ENCODE measurements at regions not wholly inside any gene's neighbourhood (a gene's known extent, or its start where the extent isn't known, plus 50 kb on each side); places are given as distances from the start of the nearest gene placed in this dataset.
A peak's percentile ranks its signal among the peaks of the same experiment; 100 is the strongest.

DNA sequence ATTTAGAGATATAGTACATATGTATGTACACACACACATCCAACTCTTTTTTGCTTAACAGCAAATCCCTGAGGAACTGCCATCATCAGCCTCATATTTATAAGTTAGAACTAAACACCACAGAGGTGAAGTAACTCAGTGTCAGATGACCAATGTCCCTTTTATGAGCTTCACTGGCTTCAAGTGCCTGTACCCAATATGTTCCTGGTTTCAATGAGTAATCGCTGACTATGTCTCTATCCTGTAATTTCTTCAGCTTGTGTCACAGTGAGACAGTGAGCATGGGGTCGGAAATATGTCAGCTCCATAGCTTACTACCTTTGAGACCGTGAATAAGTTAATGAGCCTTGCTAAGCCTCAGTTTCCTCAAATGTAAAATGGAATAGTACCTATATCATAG, 136.2 kb upstream of the RASGEF1B start:
- 90 to 96% methylated on average over 3 of the region's 3 CpGs for WGBS, 2 donors
- no peaks in the 10 kb centered on the region for H3K9me3 ChIP-seq
- DNase-seq, result no peak
- no peaks in the 10 kb centered on the region for H3K36me3 ChIP-seq (ENCODE audit: low read depth, missing control alignments)
- intact Hi-C loops (cut with DNase I; ENCODE audit: low total_unique reads), result no loop called here
- H3K4me3 ChIP-seq, result no peak overlapping the region
- peaks cover 5% of the 10 kb centered on the region for H3K4me1 ChIP-seq
- H3K27ac ChIP-seq, result no peak overlapping the region
- no peaks in the 10 kb centered on the region for H3K27me3 ChIP-seq
- no peak for TF ChIP-seq POLR2A (IDR thresholded peaks at IDR 0.05)
- no peak for TF ChIP-seq CTCF (IDR thresholded peaks at IDR 0.05)

DNA sequence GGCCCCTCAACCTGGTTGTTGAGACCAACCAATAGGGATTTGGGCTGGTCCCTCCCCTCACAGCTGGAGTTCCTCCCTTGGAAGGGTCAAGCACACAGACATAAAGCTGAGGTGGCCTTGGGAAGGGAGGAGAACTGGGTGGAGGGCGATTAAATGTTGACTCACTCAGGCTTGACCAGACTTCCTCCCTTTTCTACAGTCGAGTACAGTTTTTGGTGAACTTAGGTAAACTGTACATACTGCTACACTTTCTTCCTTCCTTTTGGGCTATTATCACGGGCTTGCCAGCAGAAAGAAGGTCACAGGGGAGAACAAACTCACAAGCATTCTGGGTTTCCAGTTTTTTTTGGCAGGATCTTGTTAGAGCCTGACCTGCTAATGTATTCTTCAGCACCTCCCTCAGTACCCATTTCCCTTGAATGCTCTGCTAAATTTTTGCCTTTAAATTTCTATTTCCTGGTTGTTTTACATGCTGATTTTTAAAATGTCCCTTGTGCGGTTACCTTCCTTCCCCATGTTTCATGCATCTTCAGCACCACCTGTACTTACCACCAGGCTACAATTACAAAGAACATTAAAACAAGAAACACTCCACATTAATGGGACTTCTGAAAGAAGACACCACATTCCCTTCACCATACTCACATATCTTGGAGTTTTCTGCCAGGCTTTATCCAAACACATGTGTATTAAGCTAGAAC, 135.2 kb upstream of the RASGEF1B start:
- H3K36me3 ChIP-seq (ENCODE audit: low read depth, missing control alignments), result no peaks in the 10 kb centered on the region
- H3K9me3 ChIP-seq, result no peaks in the 10 kb centered on the region
- H3K27ac ChIP-seq, result peak overlapping the region in 1 of 2 donors; percentile 16
- DNase-seq, result peak; percentile 15
- intact Hi-C loops (cut with DNase I; ENCODE audit: low total_unique reads), result no loop called here
- peaks cover 5% of the 10 kb centered on the region for H3K4me1 ChIP-seq
- H3K27me3 ChIP-seq, result no peaks in the 10 kb centered on the region
- 40 to 42% methylated on average over 4 of the region's 4 CpGs for WGBS, 2 donors
- no peak for TF ChIP-seq POLR2A (IDR thresholded peaks at IDR 0.05)
- TF ChIP-seq CTCF (IDR thresholded peaks at IDR 0.05), result no peak
- no peak overlapping the region for H3K4me3 ChIP-seq

GRCh38 chr4:81606166-81606565, 134.5 kb upstream of the RASGEF1B start:
- TF ChIP-seq POLR2A (IDR thresholded peaks at IDR 0.05), result no peak
- WGBS, 2 donors, result 87 to 93% methylated on average over 2 of the region's 2 CpGs
- H3K27ac ChIP-seq, result no peak overlapping the region
- no peaks in the 10 kb centered on the region for H3K27me3 ChIP-seq
- DNase-seq, result no peak
- peaks cover 5% of the 10 kb centered on the region for H3K4me1 ChIP-seq
- H3K9me3 ChIP-seq, result no peaks in the 10 kb centered on the region
- H3K4me3 ChIP-seq, result no peak overlapping the region
- intact Hi-C loops (cut with DNase I; ENCODE audit: low total_unique reads), result no loop called here
- no peaks in the 10 kb centered on the region for H3K36me3 ChIP-seq (ENCODE audit: low read depth, missing control alignments)

DNA sequence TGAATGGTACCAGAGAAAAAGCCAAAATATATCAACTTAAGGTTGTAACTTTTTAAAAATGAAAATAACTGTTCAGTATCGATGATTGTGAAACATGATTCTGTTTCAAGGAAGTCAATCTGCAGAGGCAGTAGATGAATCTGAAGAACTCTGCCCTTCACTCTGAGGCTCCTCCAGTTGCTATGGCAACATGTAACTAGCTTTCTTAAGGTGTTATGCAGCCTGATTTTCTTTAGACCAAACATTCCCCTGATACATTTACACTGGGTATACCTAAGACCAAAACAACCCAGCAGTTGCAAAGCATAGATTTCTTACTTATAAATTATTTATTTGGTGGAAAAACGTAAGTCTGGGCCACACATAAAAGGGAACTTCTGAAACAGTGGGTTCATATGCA, 133.6 kb upstream of the RASGEF1B start:
- no peaks in the 10 kb centered on the region for H3K27me3 ChIP-seq
- peaks cover 8% of the 10 kb centered on the region for H3K4me1 ChIP-seq
- intact Hi-C loops (cut with DNase I; ENCODE audit: low total_unique reads), result no loop called here
- H3K4me3 ChIP-seq, result no peak overlapping the region
- no peaks in the 10 kb centered on the region for H3K9me3 ChIP-seq
- TF ChIP-seq POLR2A (IDR thresholded peaks at IDR 0.05) (no peak), CTCF (IDR thresholded peaks at IDR 0.05) (no peak)
- H3K27ac ChIP-seq, result no peak overlapping the region
- no peaks in the 10 kb centered on the region for H3K36me3 ChIP-seq (ENCODE audit: low read depth, missing control alignments)
- WGBS, 2 donors, result 80 to 90% methylated on average over 2 of the region's 2 CpGs
- DNase-seq, result no peak

- no peaks in the 10 kb centered on the region for H3K27me3 ChIP-seq
- DNase-seq, result no peak
- 92 to 95% methylated on average over 3 of the region's 3 CpGs for WGBS, 2 donors
- no peaks in the 10 kb centered on the region for H3K9me3 ChIP-seq
- intact Hi-C loops (cut with DNase I; ENCODE audit: low total_unique reads), result no loop called here
- H3K36me3 ChIP-seq (ENCODE audit: low read depth, missing control alignments), result no peaks in the 10 kb centered on the region
- no peak overlapping the region for H3K4me3 ChIP-seq
- peaks cover 14% of the 10 kb centered on the region for H3K4me1 ChIP-seq
- H3K27ac ChIP-seq, result no peak overlapping the region
- TF ChIP-seq CTCF (IDR thresholded peaks at IDR 0.05), result no peak
- TF ChIP-seq POLR2A (IDR thresholded peaks at IDR 0.05), result no peak
Observed at GRCh38 chr4:81604683-81605218, 133.0 kb upstream of the RASGEF1B start.
